H1 (cell line): ENCODE measurements at regions not wholly inside any gene's neighbourhood (a gene's known extent, or its start where the extent isn't known, plus 50 kb on each side); places are given as distances from the start of the nearest gene placed in this dataset.
A peak's percentile ranks its signal among the peaks of the same experiment; 100 is the strongest.

Experiments
- CEBPB ChIP-seq: IDR thresholded peaks from 2 replicates; pipeline ENCODE4 v1.6.1; 2012; ENCODE audit warnings: low read depth, low read length
- RAD21 ChIP-seq, 2 experiments: IDR thresholded peaks in 1 of 2; conservative IDR thresholded peaks in 1 of 2; 2 replicates each; pipeline ENCODE4 v1.6.1; 2011; ENCODE audit warnings: low read depth in 2 of 2, low read length in 2 of 2, improper control_type of control experiment in 1 of 2, inconsistent platforms in 1 of 2, mild to moderate bottlenecking in 1 of 2, moderate library complexity in 1 of 2

- TF ChIP-seq RAD21 (IDR thresholded peaks at IDR 0.05 in 1 of 2, conservative IDR thresholded peaks at IDR 0.05 in 1 of 2; ENCODE audit: low read depth in 2 of 2, low read length in 2 of 2) (peak in 1 of 2 experiments; percentile 24; a peak in 1 of 4 replicates), CEBPB (0 out of 2 replicates have a peak, but pooled peaks have one; percentile 15)
Measured at GRCh38 chr1:34371829-34372532, 195.3 kb downstream of the C1orf94 start (continued).
